ENCODE measurements at regions not wholly inside any gene's neighbourhood (a gene's known extent, or its start where the extent isn't known, plus 50 kb on each side); places are given as distances from the start of the nearest gene placed in this dataset.

- no peak for TF ChIP-seq CTCF (IDR thresholded peaks at IDR 0.05)
- H3K27ac ChIP-seq, result no peak overlapping the region
- no peaks in the 10 kb centered on the region for H3K36me3 ChIP-seq
- peaks cover 38 to 42% of the 10 kb centered on the region in 2 experiments for H3K4me1 ChIP-seq (ENCODE audit: control insufficient read depth in 1 of 2, insufficient read depth in 1 of 2, low read depth in 1 of 2, low read length in 1 of 2)
- H3K9me3 ChIP-seq, result no peaks in the 10 kb centered on the region
- H3K4me3 ChIP-seq (ENCODE audit: low read depth in 1 of 2, low read length in 1 of 2), result no peak overlapping the region
- H3K27me3 ChIP-seq, result no peaks in the 10 kb centered on the region
These were observed 160.3 kb downstream of the PTEN start for GRCh38 chr10:88023676-88024075.

GRCh38 chr10:88026031-88026430 is 162.6 kb downstream of the PTEN start:
- Histone ChIP-seq H3K36me3 (no peaks in the 10 kb centered on the region), H3K27ac (peak overlapping the region; percentile 89), H3K4me1 (ENCODE audit: control insufficient read depth in 1 of 2, insufficient read depth in 1 of 2, low read depth in 1 of 2, low read length in 1 of 2) (peaks cover 42 to 46% of the 10 kb centered on the region in 2 experiments), H3K4me3 (ENCODE audit: low read depth in 1 of 2, low read length in 1 of 2) (no peak overlapping the region), H3K27me3 (no peaks in the 10 kb centered on the region), H3K9me3 (no peaks in the 10 kb centered on the region)
- TF ChIP-seq CTCF (IDR thresholded peaks at IDR 0.05), result no peak

- Histone ChIP-seq H3K4me1 (ENCODE audit: control insufficient read depth in 1 of 2, insufficient read depth in 1 of 2, low read depth in 1 of 2, low read length in 1 of 2) (peaks cover 42 to 46% of the 10 kb centered on the region in 2 experiments), H3K4me3 (ENCODE audit: low read depth in 1 of 2, low read length in 1 of 2) (peak overlapping the region in 1 of 2 experiments; percentile 7), H3K27ac (peak overlapping the region; percentile 89), H3K27me3 (no peaks in the 10 kb centered on the region), H3K36me3 (no peaks in the 10 kb centered on the region), H3K9me3 (no peaks in the 10 kb centered on the region)
- no peak for TF ChIP-seq CTCF (IDR thresholded peaks at IDR 0.05)
These were observed 164.1 kb downstream of the PTEN start for GRCh38 chr10:88027570-88027969.

- TF ChIP-seq CTCF (IDR thresholded peaks at IDR 0.05), result no peak
- no peaks in the 10 kb centered on the region for H3K9me3 ChIP-seq
- peaks cover 42 to 46% of the 10 kb centered on the region in 2 experiments for H3K4me1 ChIP-seq (ENCODE audit: control insufficient read depth in 1 of 2, insufficient read depth in 1 of 2, low read depth in 1 of 2, low read length in 1 of 2)
- H3K27ac ChIP-seq, result peak overlapping the region; percentile 89
- H3K27me3 ChIP-seq, result no peaks in the 10 kb centered on the region
- H3K4me3 ChIP-seq (ENCODE audit: low read depth in 1 of 2, low read length in 1 of 2), result peak overlapping the region in 1 of 2 experiments; percentile 7
- no peaks in the 10 kb centered on the region for H3K36me3 ChIP-seq
These were observed 164.6 kb downstream of the PTEN start for GRCh38 chr10:88028072-88028471.

GRCh38 chr10:88028654-88029053 is 165.2 kb downstream of the PTEN start:
- Histone ChIP-seq H3K4me1 (ENCODE audit: control insufficient read depth in 1 of 2, insufficient read depth in 1 of 2, low read depth in 1 of 2, low read length in 1 of 2) (peaks cover 42 to 46% of the 10 kb centered on the region in 2 experiments), H3K4me3 (ENCODE audit: low read depth in 1 of 2, low read length in 1 of 2) (no peak overlapping the region), H3K27me3 (no peaks in the 10 kb centered on the region), H3K36me3 (no peaks in the 10 kb centered on the region), H3K9me3 (no peaks in the 10 kb centered on the region), H3K27ac (peak overlapping the region; percentile 89)
- no peak for TF ChIP-seq CTCF (IDR thresholded peaks at IDR 0.05)

- Histone ChIP-seq H3K27me3 (no peaks in the 10 kb centered on the region), H3K27ac (no peak overlapping the region), H3K4me3 (ENCODE audit: low read depth in 1 of 2, low read length in 1 of 2) (no peak overlapping the region), H3K9me3 (no peaks in the 10 kb centered on the region), H3K36me3 (no peaks in the 10 kb centered on the region), H3K4me1 (ENCODE audit: control insufficient read depth in 1 of 2, insufficient read depth in 1 of 2, low read depth in 1 of 2, low read length in 1 of 2) (peaks cover 15% of the 10 kb centered on the region in 2 experiments)
- no peak for TF ChIP-seq CTCF (IDR thresholded peaks at IDR 0.05)
These were observed 169.1 kb downstream of the PTEN start for GRCh38 chr10:88032566-88032965.
